HG03558 (cell line): ENCODE measurements at regions not wholly inside any gene's neighbourhood (a gene's known extent, or its start where the extent isn't known, plus 50 kb on each side); places are given as distances from the start of the nearest gene placed in this dataset.

Experiments used
- ATAC-seq: cut with Tn5 transposase; IDR thresholded peaks from one replicate; pipeline ENCODE4 v1.9.1; 2021; ENCODE audit warnings: moderate number of reproducible peaks; ENCODE audit not compliant: unreplicated experiment; ENCODE audit errors: extremely low read depth

- no peak for ATAC-seq
Measured at GRCh38 chr6:81486234-81486633, 266.2 kb downstream of the TENT5A start.

- ATAC-seq: no peak
Measured at GRCh38 chr6:81485395-81485794, 267.1 kb downstream of the TENT5A start.

GRCh38 chr6:81484251-81484650 lies 268.2 kb downstream of the TENT5A start:
- ATAC-seq: no peak

- no peak for ATAC-seq
Measured at GRCh38 chr6:81480139-81480538, 272.3 kb downstream of the TENT5A start.

- no peak for ATAC-seq
Measured at GRCh38 chr6:81476881-81477280, 275.6 kb downstream of the TENT5A start.

GRCh38 chr6:81475646-81476045 lies 276.8 kb downstream of the TENT5A start:
- no peak for ATAC-seq

- no peak for ATAC-seq
Measured at GRCh38 chr6:81465859-81466258, 286.6 kb downstream of the TENT5A start.

GRCh38 chr6:81456416-81456815 lies 296.1 kb downstream of the TENT5A start:
- ATAC-seq: no peak

- no peak for ATAC-seq
Measured at GRCh38 chr6:81455641-81456040, 296.8 kb downstream of the TENT5A start.

GRCh38 chr6:81451787-81452186 lies 300.7 kb downstream of the TENT5A start:
- peak; percentile 94 for ATAC-seq

- ATAC-seq: no peak
Measured at GRCh38 chr6:81450180-81450579, 302.3 kb downstream of the TENT5A start.

GRCh38 chr6:81446509-81446908 lies 306.0 kb downstream of the TENT5A start:
- no peak for ATAC-seq

GRCh38 chr6:81439417-81439816 lies 313.1 kb downstream of the TENT5A start:
- ATAC-seq: no peak

- no peak for ATAC-seq
Measured at GRCh38 chr6:81436990-81437389, 315.5 kb downstream of the TENT5A start.

- ATAC-seq: no peak
Measured at GRCh38 chr6:81413306-81413705, 339.2 kb downstream of the TENT5A start.

- no peak for ATAC-seq
Measured at GRCh38 chr6:81401970-81402690, 350.4 kb downstream of the TENT5A start.

- ATAC-seq: no peak
Measured at GRCh38 chr6:81396916-81397315, 355.6 kb downstream of the TENT5A start.

GRCh38 chr6:81387163-81387562 lies 365.3 kb downstream of the TENT5A start:
- ATAC-seq: no peak

- no peak for ATAC-seq
Measured at GRCh38 chr6:81384921-81385320, 367.6 kb downstream of the TENT5A start.

- no peak for ATAC-seq
Measured at GRCh38 chr6:81383472-81383871, 369.0 kb downstream of the TENT5A start.

- no peak for ATAC-seq
Measured at GRCh38 chr6:81382852-81383251, 369.6 kb downstream of the TENT5A start.

- ATAC-seq: no peak
Measured at GRCh38 chr6:81381382-81381916, 371.0 kb downstream of the TENT5A start.
